ENCODE measurements at regions not wholly inside any gene's neighbourhood (a gene's known extent, or its start where the extent isn't known, plus 50 kb on each side); places are given as distances from the start of the nearest gene placed in this dataset.
A peak's percentile ranks its signal among the peaks of the same experiment; 100 is the strongest.
"Not testable (repeated sequence)": the region's sequence is repeated elsewhere in the genome, so short reads cannot be mapped to it uniquely, and the experiment has no call there.

DNA sequence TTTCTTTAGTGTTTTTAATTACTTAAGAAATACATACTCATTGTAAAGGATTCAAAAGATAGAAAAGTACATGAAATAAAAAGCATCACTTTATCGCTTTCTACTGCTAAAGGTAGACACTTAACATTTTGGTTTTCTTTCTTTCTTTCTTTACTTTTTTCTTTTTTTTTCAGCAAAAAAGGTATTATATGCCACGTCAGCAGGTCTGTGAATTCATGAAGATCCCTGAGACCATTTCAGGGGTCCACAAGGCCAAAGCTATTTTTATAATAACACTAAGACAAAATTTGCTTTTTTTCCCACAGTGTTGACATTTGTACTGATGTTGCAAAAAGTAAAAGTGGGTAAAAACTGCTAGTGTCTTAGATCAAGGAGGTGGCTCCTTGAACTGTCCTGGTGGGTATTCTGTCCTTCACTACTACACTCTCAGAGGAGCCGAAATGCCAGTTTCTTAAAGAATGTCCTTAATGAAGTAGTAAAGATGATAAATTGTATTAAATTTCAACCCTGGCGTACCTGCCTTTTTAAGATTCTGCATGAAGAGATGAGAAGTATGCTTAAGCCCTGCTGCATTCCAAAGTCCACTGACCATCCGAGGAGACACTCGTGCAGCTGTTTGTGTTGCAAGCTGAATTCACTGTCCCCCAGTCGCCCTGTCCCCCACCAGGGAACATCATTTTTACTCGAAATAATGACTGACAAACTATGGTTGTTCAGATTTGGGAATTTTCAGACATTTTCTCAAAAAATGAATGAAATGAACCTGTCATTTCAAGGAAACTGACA, 106.7 kb upstream of the PIAS1 start:
- H2AFZ ChIP-seq (ENCODE audit: low read length), result peak overlapping the region; percentile 71

DNA sequence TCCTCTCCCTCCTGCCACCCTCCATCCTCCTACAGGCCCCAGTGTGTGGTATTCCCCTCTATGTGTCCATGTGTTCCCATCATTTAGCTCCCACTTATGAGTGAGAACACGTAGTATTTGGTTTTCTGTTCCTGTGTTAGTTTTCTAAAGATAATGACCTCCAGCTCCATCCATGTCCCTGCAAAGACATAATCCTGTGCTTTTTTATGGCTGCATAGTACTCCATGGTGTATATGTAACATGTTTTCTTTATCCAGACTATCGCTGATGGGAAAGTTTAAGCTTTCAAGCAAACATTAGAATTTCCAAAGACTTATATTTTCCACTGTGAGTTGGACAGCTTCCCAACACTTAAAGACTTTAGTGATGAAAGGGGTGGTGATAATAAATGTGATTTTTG, 105.9 kb upstream of the PIAS1 start:
- Histone ChIP-seq H3K4me3 (ENCODE audit: low read length, poor library complexity, severe bottlenecking) (no peak overlapping the region), H4K20me1 (ENCODE audit: insufficient read depth, low read length, poor library complexity, severe bottlenecking) (no peaks in the 10 kb centered on the region), H3K4me1 (ENCODE audit: insufficient read depth, low read length, poor library complexity, severe bottlenecking) (peaks cover 26% of the 10 kb centered on the region), H2AFZ (ENCODE audit: low read length) (no peak overlapping the region), H3F3A (ENCODE audit: low read depth) (peaks cover 4% of the 10 kb centered on the region; the same call in 1 of the 2 replicates), H3K4me2 (ENCODE audit: low read depth, low read length, poor library complexity, severe bottlenecking) (no peak overlapping the region), H3K36me3 (ENCODE audit: insufficient read depth, low read length) (no peaks in the 10 kb centered on the region), H3K79me2 (ENCODE audit: insufficient read depth, low read length) (no peaks in the 10 kb centered on the region), H3K9me2 (replicated peaks; ENCODE audit: low read depth, low read length) (no peaks in the 10 kb centered on the region), H3K27me3 (ENCODE audit: insufficient read depth, low read length, poor library complexity, severe bottlenecking) (no peaks in the 10 kb centered on the region), H3K9ac (ENCODE audit: low read depth, low read length, poor library complexity, severe bottlenecking) (no peak overlapping the region), H3K9me3 (ENCODE audit: insufficient read depth, low read depth, low read length) (no peaks in the 10 kb centered on the region)
- no peak for TF ChIP-seq EZH2phosphoT487 (IDR thresholded peaks at IDR 0.05; ENCODE audit: borderline replicate concordance)
- TF ChIP-seq, protein P1, sequence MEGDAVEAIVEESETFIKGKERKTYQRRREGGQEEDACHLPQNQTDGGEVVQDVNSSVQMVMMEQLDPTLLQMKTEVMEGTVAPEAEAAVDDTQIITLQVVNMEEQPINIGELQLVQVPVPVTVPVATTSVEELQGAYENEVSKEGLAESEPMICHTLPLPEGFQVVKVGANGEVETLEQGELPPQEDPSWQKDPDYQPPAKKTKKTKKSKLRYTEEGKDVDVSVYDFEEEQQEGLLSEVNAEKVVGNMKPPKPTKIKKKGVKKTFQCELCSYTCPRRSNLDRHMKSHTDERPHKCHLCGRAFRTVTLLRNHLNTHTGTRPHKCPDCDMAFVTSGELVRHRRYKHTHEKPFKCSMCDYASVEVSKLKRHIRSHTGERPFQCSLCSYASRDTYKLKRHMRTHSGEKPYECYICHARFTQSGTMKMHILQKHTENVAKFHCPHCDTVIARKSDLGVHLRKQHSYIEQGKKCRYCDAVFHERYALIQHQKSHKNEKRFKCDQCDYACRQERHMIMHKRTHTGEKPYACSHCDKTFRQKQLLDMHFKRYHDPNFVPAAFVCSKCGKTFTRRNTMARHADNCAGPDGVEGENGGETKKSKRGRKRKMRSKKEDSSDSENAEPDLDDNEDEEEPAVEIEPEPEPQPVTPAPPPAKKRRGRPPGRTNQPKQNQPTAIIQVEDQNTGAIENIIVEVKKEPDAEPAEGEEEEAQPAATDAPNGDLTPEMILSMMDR (conservative IDR thresholded peaks at IDR 0.05; ENCODE audit: low read length), result no peak

More for the DNA sequence above, 106.7 kb upstream of the PIAS1 start:
- H3K4me2 ChIP-seq (ENCODE audit: low read depth, low read length, poor library complexity, severe bottlenecking), result peak overlapping the region; percentile 69
- H3F3A ChIP-seq (ENCODE audit: low read depth), result peaks cover 4% of the 10 kb centered on the region; the same call in 1 of the 2 replicates
- peak overlapping the region; percentile 47 for H3K4me3 ChIP-seq (ENCODE audit: low read length, poor library complexity, severe bottlenecking)
- TF ChIP-seq, protein P1 (conservative IDR thresholded peaks at IDR 0.05; ENCODE audit: low read length), result no peak
- TF ChIP-seq EZH2phosphoT487 (IDR thresholded peaks at IDR 0.05; ENCODE audit: borderline replicate concordance), result no peak
- H3K36me3 ChIP-seq (ENCODE audit: insufficient read depth, low read length), result no peaks in the 10 kb centered on the region
- H3K9ac ChIP-seq (ENCODE audit: low read depth, low read length, poor library complexity, severe bottlenecking), result peak overlapping the region; percentile 55
- H3K79me2 ChIP-seq (ENCODE audit: insufficient read depth, low read length), result no peaks in the 10 kb centered on the region
- no peaks in the 10 kb centered on the region for H3K27me3 ChIP-seq (ENCODE audit: insufficient read depth, low read length, poor library complexity, severe bottlenecking)
- H3K4me1 ChIP-seq (ENCODE audit: insufficient read depth, low read length, poor library complexity, severe bottlenecking), result peaks cover 26% of the 10 kb centered on the region
- no peaks in the 10 kb centered on the region for H4K20me1 ChIP-seq (ENCODE audit: insufficient read depth, low read length, poor library complexity, severe bottlenecking)
- H3K9me2 ChIP-seq (replicated peaks; ENCODE audit: low read depth, low read length), result no peaks in the 10 kb centered on the region
- H3K9me3 ChIP-seq (ENCODE audit: insufficient read depth, low read depth, low read length), result no peaks in the 10 kb centered on the region

DNA sequence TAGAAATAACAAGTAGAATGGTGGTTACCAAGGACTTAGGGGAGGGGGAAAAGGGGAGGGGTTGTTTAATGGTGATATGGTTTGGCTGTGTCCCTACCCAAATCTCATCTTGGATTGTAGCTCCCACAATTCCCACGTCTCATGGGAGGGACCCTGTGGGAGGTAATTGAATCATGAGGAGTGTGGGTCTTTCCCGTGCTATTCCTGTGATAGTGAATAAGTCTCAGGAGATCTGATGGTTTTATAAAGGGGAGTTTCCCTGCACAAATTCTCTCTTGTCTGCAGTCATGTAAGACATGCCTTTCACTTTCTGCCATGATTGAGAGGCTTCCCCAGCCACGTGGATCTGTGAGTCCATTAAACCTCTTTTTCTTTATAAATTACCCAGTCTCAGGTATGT, 102.9 kb upstream of the PIAS1 start:
- H3K4me1 ChIP-seq (ENCODE audit: insufficient read depth, low read length, poor library complexity, severe bottlenecking), result peaks cover 41% of the 10 kb centered on the region
- H3F3A ChIP-seq (ENCODE audit: low read depth), result peaks cover 11% of the 10 kb centered on the region; the same call in 1 of the 2 replicates
- H3K27me3 ChIP-seq (ENCODE audit: insufficient read depth, low read length, poor library complexity, severe bottlenecking); H3K4me3 ChIP-seq (ENCODE audit: low read length, poor library complexity, severe bottlenecking); H3K36me3 ChIP-seq (ENCODE audit: insufficient read depth, low read length); H3K9ac ChIP-seq (ENCODE audit: low read depth, low read length, poor library complexity, severe bottlenecking); H3K9me3 ChIP-seq (ENCODE audit: insufficient read depth, low read depth, low read length); H3K79me2 ChIP-seq (ENCODE audit: insufficient read depth, low read length); H3K4me2 ChIP-seq (ENCODE audit: low read depth, low read length, poor library complexity, severe bottlenecking); H3K9me2 ChIP-seq (replicated peaks; ENCODE audit: low read depth, low read length); H4K20me1 ChIP-seq (ENCODE audit: insufficient read depth, low read length, poor library complexity, severe bottlenecking); H2AFZ ChIP-seq (ENCODE audit: low read length): not testable (repeated sequence)

DNA sequence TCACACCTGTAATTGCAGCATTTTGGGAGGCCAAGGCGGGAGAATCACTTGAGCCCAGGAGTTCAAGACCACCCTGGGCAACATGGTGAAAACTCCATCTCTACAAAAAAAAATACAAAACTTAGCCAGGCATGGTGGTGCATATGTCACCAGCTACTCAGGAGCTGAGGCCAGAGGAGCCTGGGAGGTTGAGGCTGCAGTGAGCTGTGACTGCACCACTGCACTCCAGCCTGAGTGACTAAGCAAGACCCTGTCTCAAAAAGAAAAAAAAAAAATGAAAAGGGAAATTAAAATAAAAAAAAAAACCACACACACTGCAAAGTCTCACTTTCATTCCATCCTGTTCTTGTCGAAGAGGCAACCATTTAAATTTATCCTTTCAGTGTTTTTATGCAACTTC, 100.8 kb upstream of the PIAS1 start:
- H3K4me1 ChIP-seq (ENCODE audit: insufficient read depth, low read length, poor library complexity, severe bottlenecking), result peaks cover 26% of the 10 kb centered on the region
- no peaks in the 10 kb centered on the region for H4K20me1 ChIP-seq (ENCODE audit: insufficient read depth, low read length, poor library complexity, severe bottlenecking)
- 0 out of 2 replicates have a peak overlapping the region, but pooled peaks have one; percentile 41 for H2AFZ ChIP-seq (ENCODE audit: low read length)
- no peaks in the 10 kb centered on the region for H3K36me3 ChIP-seq (ENCODE audit: insufficient read depth, low read length)
- no peak for TF ChIP-seq EZH2phosphoT487 (IDR thresholded peaks at IDR 0.05; ENCODE audit: borderline replicate concordance)
- TF ChIP-seq, protein P1 (conservative IDR thresholded peaks at IDR 0.05; ENCODE audit: low read length), result no peak
- H3K9me2 ChIP-seq (replicated peaks; ENCODE audit: low read depth, low read length), result no peaks in the 10 kb centered on the region
- no peak overlapping the region for H3K4me2 ChIP-seq (ENCODE audit: low read depth, low read length, poor library complexity, severe bottlenecking)
- H3K9me3 ChIP-seq (ENCODE audit: insufficient read depth, low read depth, low read length), result no peaks in the 10 kb centered on the region
- H3K27me3 ChIP-seq (ENCODE audit: insufficient read depth, low read length, poor library complexity, severe bottlenecking), result no peaks in the 10 kb centered on the region
- peaks cover 8% of the 10 kb centered on the region; the same call in 1 of the 2 replicates for H3F3A ChIP-seq (ENCODE audit: low read depth)
- H3K9ac ChIP-seq (ENCODE audit: low read depth, low read length, poor library complexity, severe bottlenecking), result no peak overlapping the region
- H3K79me2 ChIP-seq (ENCODE audit: insufficient read depth, low read length), result no peaks in the 10 kb centered on the region
- no peak overlapping the region for H3K4me3 ChIP-seq (ENCODE audit: low read length, poor library complexity, severe bottlenecking)

Data from Loucy (cell line).